RWPE1 (cell line): ENCODE measurements at regions not wholly inside any gene's neighbourhood (a gene's known extent, or its start where the extent isn't known, plus 50 kb on each side); places are given as distances from the start of the nearest gene placed in this dataset.

Experiments
- CTCF ChIA-PET: fragments of 350-600 bp; sonication (Branson Sonifier 250); formaldehyde crosslinking; extraction: SDS; loops from one replicate; lab custom pipeline; 2021; lab: Yijun Ruan, JAX
- POLR2A ChIA-PET: fragments of 400-600 bp; formaldehyde crosslinking; extraction: SDS; loops from one replicate; lab custom pipeline; 2020; ENCODE audit warnings: antibody characterized with exemption; ENCODE audit not compliant: low non-redundant PET; lab: Yijun Ruan, JAX
- DNase-seq: peaks from one replicate; pipeline ENCODE4 v3.0.0; 2012; ENCODE audit warnings: low spot score
- H3K27ac ChIP-seq: fragments of 450-650 bp; 2 replicates; pipeline ENCODE4 v1.5.1; 2017
- TF ChIP-seq, protein P1 (sequence below): fragments of 450-650 bp; conservative IDR thresholded peaks from 2 replicates; pipeline ENCODE4 v1.5.1; 2017; ENCODE audit warnings: low read depth, mild to moderate bottlenecking

- CTCF ChIA-PET, result no interaction called here
- TF ChIP-seq, protein P1, sequence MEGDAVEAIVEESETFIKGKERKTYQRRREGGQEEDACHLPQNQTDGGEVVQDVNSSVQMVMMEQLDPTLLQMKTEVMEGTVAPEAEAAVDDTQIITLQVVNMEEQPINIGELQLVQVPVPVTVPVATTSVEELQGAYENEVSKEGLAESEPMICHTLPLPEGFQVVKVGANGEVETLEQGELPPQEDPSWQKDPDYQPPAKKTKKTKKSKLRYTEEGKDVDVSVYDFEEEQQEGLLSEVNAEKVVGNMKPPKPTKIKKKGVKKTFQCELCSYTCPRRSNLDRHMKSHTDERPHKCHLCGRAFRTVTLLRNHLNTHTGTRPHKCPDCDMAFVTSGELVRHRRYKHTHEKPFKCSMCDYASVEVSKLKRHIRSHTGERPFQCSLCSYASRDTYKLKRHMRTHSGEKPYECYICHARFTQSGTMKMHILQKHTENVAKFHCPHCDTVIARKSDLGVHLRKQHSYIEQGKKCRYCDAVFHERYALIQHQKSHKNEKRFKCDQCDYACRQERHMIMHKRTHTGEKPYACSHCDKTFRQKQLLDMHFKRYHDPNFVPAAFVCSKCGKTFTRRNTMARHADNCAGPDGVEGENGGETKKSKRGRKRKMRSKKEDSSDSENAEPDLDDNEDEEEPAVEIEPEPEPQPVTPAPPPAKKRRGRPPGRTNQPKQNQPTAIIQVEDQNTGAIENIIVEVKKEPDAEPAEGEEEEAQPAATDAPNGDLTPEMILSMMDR, result no peak
- POLR2A ChIA-PET, result no interaction called here
- no peak overlapping the region for H3K27ac ChIP-seq
- DNase-seq, result no peak
These were observed 245.8 kb downstream of the GLI2 start for GRCh38 chr2:120981443-120981842.

DNA sequence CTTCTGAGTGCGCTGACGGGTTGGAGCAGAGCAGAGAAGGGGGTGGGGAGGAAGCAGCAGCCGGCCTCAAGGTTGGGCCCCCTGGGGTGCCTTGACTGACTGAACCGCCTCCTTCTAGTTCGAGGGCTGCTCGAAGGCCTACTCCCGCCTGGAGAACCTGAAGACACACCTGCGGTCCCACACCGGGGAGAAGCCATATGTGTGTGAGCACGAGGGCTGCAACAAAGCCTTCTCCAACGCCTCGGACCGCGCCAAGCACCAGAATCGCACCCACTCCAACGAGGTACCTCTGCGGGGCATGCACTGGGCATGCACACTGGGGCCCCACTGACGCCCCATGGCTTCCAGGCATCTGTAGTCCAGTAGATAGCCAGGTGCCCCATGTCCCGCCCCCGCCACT, 246.9 kb downstream of the GLI2 start:
- CTCF ChIA-PET, result interaction anchor here (0.6 kb wide), 1 partner anchor 198 kb away, joined by 3 read pairs; no protein-coding TSS in a partner anchor
- no peak overlapping the region for H3K27ac ChIP-seq
- TF ChIP-seq, protein P1, result no peak
- POLR2A ChIA-PET, result no interaction called here
- DNase-seq, result no peak

GRCh38 chr2:120983344-120983743, 247.7 kb downstream of the GLI2 start:
- no peak for DNase-seq
- POLR2A ChIA-PET, result no interaction called here
- H3K27ac ChIP-seq, result no peak overlapping the region
- TF ChIP-seq, protein P1, result no peak
- CTCF ChIA-PET, result interaction anchor here (0.6 kb wide), 1 partner anchor 199 kb away, joined by 3 read pairs; no protein-coding TSS in a partner anchor

DNA sequence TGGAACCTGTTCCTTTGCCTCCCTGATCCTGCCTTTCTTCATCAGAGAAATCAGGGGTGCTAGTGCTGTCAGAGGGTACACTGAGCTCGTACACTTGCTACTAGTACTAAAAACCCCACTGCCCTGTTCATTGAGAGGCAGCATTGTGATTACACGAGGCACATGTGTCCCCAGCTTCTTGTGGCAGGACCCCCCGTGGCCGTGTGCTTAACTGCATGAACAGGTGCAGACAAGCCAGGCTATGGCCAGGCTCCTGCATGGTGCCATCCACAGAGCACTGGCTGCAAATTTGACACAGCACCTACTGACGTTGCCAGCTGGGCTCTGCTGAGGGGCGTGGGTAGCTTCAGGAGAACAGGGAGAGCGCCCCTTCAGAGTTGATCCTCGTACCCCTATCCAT, 248.4 kb downstream of the GLI2 start:
- no peak for DNase-seq
- ChIA-PET CTCF (no interaction called here), POLR2A (no interaction called here)
- no peak overlapping the region for H3K27ac ChIP-seq
- TF ChIP-seq, protein P1, result no peak

- TF ChIP-seq, protein P1, result no peak
- DNase-seq, result no peak
- H3K27ac ChIP-seq, result no peak overlapping the region
- CTCF ChIA-PET, result interaction anchor here (0.6 kb wide), 1 partner anchor 201 kb away, joined by 3 read pairs; no protein-coding TSS in a partner anchor
- POLR2A ChIA-PET, result no interaction called here
These were observed 248.9 kb downstream of the GLI2 start for GRCh38 chr2:120984452-120985173.

- H3K27ac ChIP-seq, result no peak overlapping the region
- CTCF ChIA-PET, result interaction anchor here (0.6 kb wide), 1 partner anchor 202 kb away, joined by 3 read pairs; no protein-coding TSS in a partner anchor
- TF ChIP-seq, protein P1, result no peak
- POLR2A ChIA-PET, result no interaction called here
- no peak for DNase-seq
These were observed 249.7 kb downstream of the GLI2 start for GRCh38 chr2:120985174-120985996.
